Colonic mucosa (tissue), 4 donors: ENCODE measurements at regions not wholly inside any gene's neighbourhood (a gene's known extent, or its start where the extent isn't known, plus 50 kb on each side); places are given as distances from the start of the nearest gene placed in this dataset.

Source experiments
- DNase-seq: peaks from one replicate; pipeline ENCODE4 v3.0.0-alpha.2; 2020
- H3K27ac ChIP-seq: fragments of 200-600 bp; one replicate; pipeline ENCODE4 v1.8.0; 2021
- H3K27me3 ChIP-seq: fragments of 200-600 bp; one replicate; pipeline ENCODE4 v1.8.0; 2021
- H3K36me3 ChIP-seq: fragments of 200-600 bp; one replicate; pipeline ENCODE4 v1.8.0; 2021
- H3K4me1 ChIP-seq: fragments of 200-600 bp; one replicate; pipeline ENCODE4 v1.8.0; 2021; ENCODE audit warnings: mild to moderate bottlenecking
- H3K4me3 ChIP-seq: fragments of 200-600 bp; one replicate; pipeline ENCODE4 v1.8.0; 2021
- H3K9ac ChIP-seq, 2 donors: one replicate each; pipeline ENCODE4 v1.7.0; 2013; ENCODE audit warnings: control low read depth in 2 of 2, low read depth in 2 of 2, low read length in 2 of 2
- H3K9me3 ChIP-seq: fragments of 200-600 bp; one replicate; pipeline ENCODE4 v1.8.0; 2021
- CTCF ChIP-seq: fragments of 200-600 bp; IDR thresholded peaks from one replicate; pipeline ENCODE4 v1.8.0; 2022; ENCODE audit warnings: antibody characterized with exemption, mild to moderate bottlenecking
- intact Hi-C: fragments of 100-400 bp; cut with DNase I; formaldehyde crosslinking; loops from one replicate; pipeline ENCODE4 v1.14.1; 2022
- donor health status: healthy.
- donor health status: DM: no; HTN: no; CAD: no.
- donor health status: DM: no; HTN: no; CAD: no.

GRCh38 chr2:194721227-194721626 is 935.8 kb upstream of the SLC39A10 start:
- Histone ChIP-seq H3K36me3 (no peaks in the 10 kb centered on the region), H3K4me1 (no peaks in the 10 kb centered on the region), H3K4me3 (no peak overlapping the region), H3K9ac (no peak overlapping the region), H3K27me3 (no peaks in the 10 kb centered on the region), H3K27ac (no peak overlapping the region), H3K9me3 (no peaks in the 10 kb centered on the region)
- no peak for TF ChIP-seq CTCF
- intact Hi-C loops = no loop called here
- DNase-seq = no peak

GRCh38 chr2:194720462-194720861 is 936.6 kb upstream of the SLC39A10 start:
- Histone ChIP-seq H3K4me1 (no peaks in the 10 kb centered on the region), H3K36me3 (no peaks in the 10 kb centered on the region), H3K27me3 (no peaks in the 10 kb centered on the region), H3K9ac (no peak overlapping the region), H3K4me3 (no peak overlapping the region), H3K9me3 (no peaks in the 10 kb centered on the region), H3K27ac (no peak overlapping the region)
- DNase-seq = no peak
- TF ChIP-seq CTCF = no peak
- intact Hi-C loops = no loop called here

- TF ChIP-seq CTCF = no peak
- Histone ChIP-seq H3K4me3 (no peak overlapping the region), H3K27me3 (no peaks in the 10 kb centered on the region), H3K4me1 (no peaks in the 10 kb centered on the region), H3K36me3 (no peaks in the 10 kb centered on the region), H3K9me3 (no peaks in the 10 kb centered on the region), H3K9ac (no peak overlapping the region), H3K27ac (no peak overlapping the region)
- no peak for DNase-seq
- intact Hi-C loops = no loop called here
Measured at GRCh38 chr2:194718881-194719280, 938.1 kb upstream of the SLC39A10 start.

GRCh38 chr2:194714541-194714940 is 942.5 kb upstream of the SLC39A10 start:
- Histone ChIP-seq H3K27ac (no peak overlapping the region), H3K27me3 (no peaks in the 10 kb centered on the region), H3K9ac (no peak overlapping the region), H3K4me3 (no peak overlapping the region), H3K4me1 (no peaks in the 10 kb centered on the region), H3K36me3 (no peaks in the 10 kb centered on the region), H3K9me3 (no peaks in the 10 kb centered on the region)
- no peak for DNase-seq
- intact Hi-C loops = no loop called here
- no peak for TF ChIP-seq CTCF

GRCh38 chr2:194709840-194710239 is 947.2 kb upstream of the SLC39A10 start:
- intact Hi-C loops = no loop called here

More at GRCh38 chr2:194709840-194710239, 947.2 kb upstream of the SLC39A10 start:
- H3K4me3 ChIP-seq = no peak overlapping the region
- H3K9me3 ChIP-seq = no peaks in the 10 kb centered on the region
- no peaks in the 10 kb centered on the region for H3K36me3 ChIP-seq
- TF ChIP-seq CTCF = no peak
- H3K9ac ChIP-seq = no peak overlapping the region
- no peak overlapping the region for H3K27ac ChIP-seq
- DNase-seq = no peak
- H3K27me3 ChIP-seq = no peaks in the 10 kb centered on the region
- H3K4me1 ChIP-seq = no peaks in the 10 kb centered on the region
